ENCODE measurements at regions not wholly inside any gene's neighbourhood (a gene's known extent, or its start where the extent isn't known, plus 50 kb on each side); places are given as distances from the start of the nearest gene placed in this dataset.

DNA sequence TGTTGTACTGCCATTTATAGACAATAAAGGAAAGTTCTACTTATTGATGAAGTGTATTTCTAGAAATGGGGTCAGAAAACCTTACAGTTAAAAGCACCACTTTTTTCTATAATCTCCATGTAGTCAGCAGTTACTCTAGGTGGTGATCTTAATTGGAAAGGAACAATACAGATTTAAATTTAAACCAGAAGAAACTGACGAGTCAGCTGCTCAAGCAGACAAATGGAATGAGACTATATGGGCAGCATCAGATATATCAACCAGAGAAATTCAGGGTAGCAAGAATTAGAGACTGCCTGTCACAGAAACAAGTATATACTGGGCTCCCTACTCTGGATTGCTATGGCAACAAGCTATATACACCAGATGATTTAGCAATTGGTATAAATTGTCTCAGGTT, 99.6 kb upstream of the SCG2 start:
- Histone ChIP-seq H3K27me3 (ENCODE audit: low read length) (no peaks in the 10 kb centered on the region), H3K79me2 (ENCODE audit: low read length) (no peaks in the 10 kb centered on the region), H2AFZ (ENCODE audit: low read length) (no peak overlapping the region), H3K4me3 (ENCODE audit: low read length) (no peak overlapping the region), H3K9me2 (replicated peaks; ENCODE audit: insufficient read depth, low read length) (no peaks in the 10 kb centered on the region), H3K36me3 (ENCODE audit: insufficient read depth, low read length) (no peaks in the 10 kb centered on the region), H3K4me2 (ENCODE audit: low read depth, low read length, poor library complexity, severe bottlenecking) (no peak overlapping the region), H3K27ac (ENCODE audit: low read length) (no peak overlapping the region), H3K4me1 (ENCODE audit: low read length) (no peaks in the 10 kb centered on the region), H3K9ac (ENCODE audit: low read length) (no peak overlapping the region), H4K20me1 (ENCODE audit: insufficient read depth, low read depth, low read length) (no peaks in the 10 kb centered on the region), H3K9me3 (ENCODE audit: low read length) (no peaks in the 10 kb centered on the region)
- DNase-seq, result no peak

DNA sequence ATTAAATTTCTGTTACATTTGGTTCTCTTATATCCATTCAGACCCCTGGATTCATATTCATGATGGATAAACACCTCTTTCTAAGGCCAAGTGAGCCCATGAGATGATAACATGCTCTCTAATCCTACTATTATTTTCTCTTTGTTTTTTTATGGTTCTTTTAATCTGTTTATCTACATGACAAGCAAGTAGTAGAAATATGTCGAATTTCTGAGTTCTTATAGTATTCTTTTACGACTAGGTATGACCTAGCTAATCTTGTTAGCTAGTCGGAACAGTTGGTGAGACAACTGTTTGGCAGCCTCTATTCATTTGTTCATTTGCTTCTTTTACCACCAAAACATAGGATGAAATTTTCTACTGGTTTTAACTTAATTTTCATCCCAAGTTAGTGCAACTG, 98.1 kb upstream of the SCG2 start:
- Histone ChIP-seq H4K20me1 (ENCODE audit: insufficient read depth, low read depth, low read length) (no peaks in the 10 kb centered on the region), H3K9ac (ENCODE audit: low read length) (no peak overlapping the region), H3K4me3 (ENCODE audit: low read length) (no peak overlapping the region), H3K9me3 (ENCODE audit: low read length) (no peaks in the 10 kb centered on the region), H3K27ac (ENCODE audit: low read length) (no peak overlapping the region), H3K4me2 (ENCODE audit: low read depth, low read length, poor library complexity, severe bottlenecking) (no peak overlapping the region), H3K9me2 (replicated peaks; ENCODE audit: insufficient read depth, low read length) (no peaks in the 10 kb centered on the region), H3K36me3 (ENCODE audit: insufficient read depth, low read length) (no peaks in the 10 kb centered on the region), H2AFZ (ENCODE audit: low read length) (no peak overlapping the region), H3K79me2 (ENCODE audit: low read length) (no peaks in the 10 kb centered on the region), H3K4me1 (ENCODE audit: low read length) (no peaks in the 10 kb centered on the region), H3K27me3 (ENCODE audit: low read length) (no peaks in the 10 kb centered on the region)
- no peak for DNase-seq

DNA sequence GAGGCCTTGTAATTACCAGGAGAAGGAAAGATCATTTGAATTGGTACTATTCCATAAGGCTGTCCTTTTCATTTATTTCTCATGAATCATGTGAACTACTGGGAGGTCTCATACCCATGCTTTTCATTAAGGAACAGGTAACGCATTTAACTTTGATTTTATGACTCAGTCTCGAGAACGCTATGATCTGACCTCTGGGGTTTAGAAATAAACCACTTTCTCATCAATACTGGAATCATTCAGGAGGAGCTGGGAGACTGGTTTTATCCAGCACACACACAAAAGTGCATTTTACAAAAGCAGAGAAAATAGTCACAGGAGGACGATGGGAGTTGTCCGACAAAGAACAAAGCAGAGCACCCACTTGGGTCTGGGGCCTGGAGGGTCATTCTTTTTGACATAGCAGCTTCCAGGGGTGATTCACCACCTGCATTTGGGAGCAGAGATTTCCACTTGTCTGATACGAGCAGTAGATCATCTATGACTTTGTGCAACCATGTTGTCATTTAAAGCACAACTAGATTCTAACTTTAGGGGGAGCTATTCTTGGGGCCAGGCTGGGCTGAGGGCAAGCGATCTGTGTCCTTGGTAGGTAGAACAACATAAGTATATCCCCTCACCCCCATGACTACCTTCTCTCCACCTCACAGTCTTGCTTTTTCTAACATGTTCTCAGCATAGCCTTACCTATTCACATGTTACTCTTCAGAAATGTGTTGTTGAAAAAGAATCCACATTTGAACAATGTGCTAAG, 95.9 kb upstream of the SCG2 start:
- Histone ChIP-seq H4K20me1 (ENCODE audit: insufficient read depth, low read depth, low read length) (no peaks in the 10 kb centered on the region), H3K27ac (ENCODE audit: low read length) (no peak overlapping the region), H3K9me2 (replicated peaks; ENCODE audit: insufficient read depth, low read length) (no peaks in the 10 kb centered on the region), H3K36me3 (ENCODE audit: insufficient read depth, low read length) (no peaks in the 10 kb centered on the region), H3K79me2 (ENCODE audit: low read length) (no peaks in the 10 kb centered on the region), H3K4me3 (ENCODE audit: low read length) (no peak overlapping the region), H3K9ac (ENCODE audit: low read length) (no peak overlapping the region), H3K9me3 (ENCODE audit: low read length) (no peaks in the 10 kb centered on the region), H3K4me2 (ENCODE audit: low read depth, low read length, poor library complexity, severe bottlenecking) (no peak overlapping the region), H3K4me1 (ENCODE audit: low read length) (no peaks in the 10 kb centered on the region), H2AFZ (ENCODE audit: low read length) (no peak overlapping the region), H3K27me3 (ENCODE audit: low read length) (no peaks in the 10 kb centered on the region)
- no peak for DNase-seq

DNA sequence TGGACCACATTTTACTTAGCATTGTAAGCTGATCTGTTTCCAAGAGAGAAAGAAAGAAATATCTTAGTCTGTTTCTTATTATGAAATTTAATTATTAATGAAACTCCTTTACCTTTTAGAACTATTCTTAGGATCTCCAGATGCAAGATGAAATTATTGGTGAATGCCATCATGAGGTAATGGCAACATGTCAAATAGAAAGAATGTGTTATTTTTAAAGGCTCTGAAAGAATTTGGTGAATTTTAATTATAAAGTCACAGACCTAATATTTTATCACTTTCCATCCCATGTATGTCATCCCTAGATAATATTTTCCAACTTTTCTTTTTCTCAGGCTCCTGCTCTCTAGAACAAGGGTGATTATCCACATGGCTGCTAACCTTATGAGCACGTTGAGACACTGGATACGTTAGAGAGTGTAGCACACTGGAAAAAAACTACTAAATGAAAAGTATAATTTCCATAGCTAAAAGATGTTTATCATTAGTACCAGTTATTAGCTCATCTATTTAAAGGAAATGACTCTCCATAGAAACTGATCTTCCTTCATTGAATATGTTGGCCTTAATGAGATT, 95.2 kb upstream of the SCG2 start:
- H3K9me2 ChIP-seq (replicated peaks; ENCODE audit: insufficient read depth, low read length), result no peaks in the 10 kb centered on the region
- no peak overlapping the region for H3K4me2 ChIP-seq (ENCODE audit: low read depth, low read length, poor library complexity, severe bottlenecking)
- no peaks in the 10 kb centered on the region for H4K20me1 ChIP-seq (ENCODE audit: insufficient read depth, low read depth, low read length)
- no peak overlapping the region for H3K4me3 ChIP-seq (ENCODE audit: low read length)
- no peak overlapping the region for H2AFZ ChIP-seq (ENCODE audit: low read length)
- no peak for DNase-seq
- H3K27me3 ChIP-seq (ENCODE audit: low read length), result no peaks in the 10 kb centered on the region
- H3K9ac ChIP-seq (ENCODE audit: low read length), result no peak overlapping the region
- no peaks in the 10 kb centered on the region for H3K79me2 ChIP-seq (ENCODE audit: low read length)
- H3K4me1 ChIP-seq (ENCODE audit: low read length), result no peaks in the 10 kb centered on the region
- H3K36me3 ChIP-seq (ENCODE audit: insufficient read depth, low read length), result no peaks in the 10 kb centered on the region
- no peak overlapping the region for H3K27ac ChIP-seq (ENCODE audit: low read length)
- no peaks in the 10 kb centered on the region for H3K9me3 ChIP-seq (ENCODE audit: low read length)

DNA sequence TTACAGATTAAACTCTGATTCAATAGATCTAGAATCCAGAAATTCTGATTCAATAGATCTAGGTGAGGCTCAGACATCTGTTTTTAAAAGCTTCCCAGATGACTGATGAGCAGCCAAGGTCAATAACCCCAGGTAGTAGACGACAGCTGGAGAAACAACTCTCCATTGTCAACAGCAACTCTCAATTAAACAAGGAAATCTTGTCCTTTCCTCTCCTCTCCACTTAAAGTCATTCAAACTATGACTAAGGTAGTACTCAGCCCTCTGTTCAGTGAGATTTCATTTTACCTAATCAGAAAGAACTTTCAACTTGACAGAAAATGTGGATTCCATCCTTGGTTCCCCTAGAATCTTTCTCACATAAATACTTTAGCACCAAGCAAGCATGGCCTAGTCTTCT, 94.6 kb upstream of the SCG2 start:
- Histone ChIP-seq H3K36me3 (ENCODE audit: insufficient read depth, low read length) (no peaks in the 10 kb centered on the region), H3K4me2 (ENCODE audit: low read depth, low read length, poor library complexity, severe bottlenecking) (no peak overlapping the region), H4K20me1 (ENCODE audit: insufficient read depth, low read depth, low read length) (no peaks in the 10 kb centered on the region), H3K4me3 (ENCODE audit: low read length) (no peak overlapping the region), H3K27me3 (ENCODE audit: low read length) (no peaks in the 10 kb centered on the region), H3K9me2 (replicated peaks; ENCODE audit: insufficient read depth, low read length) (no peaks in the 10 kb centered on the region), H3K4me1 (ENCODE audit: low read length) (no peaks in the 10 kb centered on the region), H2AFZ (ENCODE audit: low read length) (no peak overlapping the region), H3K27ac (ENCODE audit: low read length) (no peak overlapping the region), H3K9me3 (ENCODE audit: low read length) (no peaks in the 10 kb centered on the region), H3K9ac (ENCODE audit: low read length) (no peak overlapping the region), H3K79me2 (ENCODE audit: low read length) (no peaks in the 10 kb centered on the region)
- DNase-seq, result no peak

DNA sequence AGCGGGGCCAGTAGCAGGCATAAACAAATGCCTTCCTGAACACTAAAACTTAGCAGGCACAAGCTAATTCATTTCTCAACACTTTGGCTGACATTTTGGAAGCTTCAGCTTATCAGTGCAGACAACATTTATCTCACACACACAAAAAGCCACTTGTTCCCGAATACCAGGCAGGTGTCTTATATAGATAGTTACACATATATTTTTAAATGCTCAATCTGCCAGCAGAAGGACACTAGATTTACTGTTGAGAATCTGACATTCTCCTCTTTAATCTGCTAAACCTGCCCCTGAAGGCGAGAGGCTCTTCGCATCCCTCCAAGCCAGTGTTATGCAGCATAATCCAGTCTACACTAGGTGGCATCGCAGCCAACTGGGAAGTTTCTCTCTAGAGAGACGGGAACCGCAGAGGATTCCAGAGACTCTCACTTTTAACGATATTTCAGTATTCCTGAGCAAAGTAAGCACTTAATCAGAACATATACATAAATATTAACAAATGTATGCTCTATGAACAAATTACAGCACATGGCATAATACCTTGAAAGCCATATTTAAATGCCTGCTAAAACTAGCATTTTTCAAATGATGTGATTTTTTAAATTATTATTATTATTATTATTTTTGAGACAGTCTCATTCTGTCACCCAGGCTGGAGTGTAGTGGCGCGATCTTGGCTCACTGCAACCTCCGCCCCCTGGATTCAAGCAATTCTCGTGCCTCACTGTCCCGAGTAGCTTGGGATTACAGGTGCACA, 90.2 kb upstream of the SCG2 start:
- no peak for DNase-seq
- Histone ChIP-seq H3K9me3 (ENCODE audit: low read length) (no peaks in the 10 kb centered on the region), H3K27ac (ENCODE audit: low read length) (no peak overlapping the region), H3K9ac (ENCODE audit: low read length) (no peak overlapping the region), H2AFZ (ENCODE audit: low read length) (no peak overlapping the region), H3K79me2 (ENCODE audit: low read length) (no peaks in the 10 kb centered on the region), H3K4me1 (ENCODE audit: low read length) (no peaks in the 10 kb centered on the region), H3K36me3 (ENCODE audit: insufficient read depth, low read length) (no peaks in the 10 kb centered on the region), H4K20me1 (ENCODE audit: insufficient read depth, low read depth, low read length) (no peaks in the 10 kb centered on the region), H3K4me2 (ENCODE audit: low read depth, low read length, poor library complexity, severe bottlenecking) (no peak overlapping the region), H3K4me3 (ENCODE audit: low read length) (no peak overlapping the region), H3K27me3 (ENCODE audit: low read length) (no peaks in the 10 kb centered on the region), H3K9me2 (replicated peaks; ENCODE audit: insufficient read depth, low read length) (no peaks in the 10 kb centered on the region)

DNA sequence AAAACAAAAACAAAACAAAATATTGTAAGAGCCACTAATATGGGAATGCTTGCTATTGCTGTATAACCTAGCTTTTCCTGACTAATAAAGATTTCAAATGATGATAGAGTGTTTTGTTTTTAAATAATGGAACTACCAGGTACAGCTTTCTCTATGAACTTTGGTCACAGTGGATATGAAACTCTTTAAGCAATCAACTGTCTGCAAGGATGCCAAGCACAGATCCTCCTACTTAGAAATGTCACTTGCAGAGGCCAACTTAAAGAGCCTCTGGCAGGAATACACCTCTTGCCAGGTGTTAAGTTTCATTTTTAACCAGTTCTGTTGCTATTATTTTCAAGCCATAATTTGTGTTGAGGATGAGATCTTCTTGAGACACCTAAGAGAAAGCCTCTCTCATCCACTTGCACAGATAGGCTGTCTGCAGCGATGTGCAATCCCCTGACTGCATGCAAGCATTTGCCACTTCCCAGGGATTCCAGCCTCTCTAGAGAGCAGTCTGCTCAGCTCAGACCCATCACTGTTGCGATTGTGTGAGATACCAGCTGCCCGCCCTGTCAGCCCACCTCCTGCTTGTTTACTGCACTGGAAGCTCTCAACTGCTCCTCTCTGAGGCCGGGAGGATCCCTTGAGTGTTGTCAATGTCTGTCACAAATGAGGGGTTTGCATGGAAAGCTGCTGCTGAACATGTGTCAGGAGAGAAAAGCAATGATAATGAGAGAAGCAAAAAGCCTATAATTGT, 86.1 kb upstream of the SCG2 start:
- Histone ChIP-seq H4K20me1 (ENCODE audit: insufficient read depth, low read depth, low read length) (no peaks in the 10 kb centered on the region), H3K79me2 (ENCODE audit: low read length) (no peaks in the 10 kb centered on the region), H3K27me3 (ENCODE audit: low read length) (no peaks in the 10 kb centered on the region), H2AFZ (ENCODE audit: low read length) (no peak overlapping the region), H3K9me2 (replicated peaks; ENCODE audit: insufficient read depth, low read length) (no peaks in the 10 kb centered on the region), H3K4me1 (ENCODE audit: low read length) (no peaks in the 10 kb centered on the region), H3K4me3 (ENCODE audit: low read length) (no peak overlapping the region), H3K9me3 (ENCODE audit: low read length) (no peaks in the 10 kb centered on the region), H3K9ac (ENCODE audit: low read length) (no peak overlapping the region), H3K36me3 (ENCODE audit: insufficient read depth, low read length) (no peaks in the 10 kb centered on the region), H3K4me2 (ENCODE audit: low read depth, low read length, poor library complexity, severe bottlenecking) (no peak overlapping the region), H3K27ac (ENCODE audit: low read length) (no peak overlapping the region)
- no peak for DNase-seq

DNA sequence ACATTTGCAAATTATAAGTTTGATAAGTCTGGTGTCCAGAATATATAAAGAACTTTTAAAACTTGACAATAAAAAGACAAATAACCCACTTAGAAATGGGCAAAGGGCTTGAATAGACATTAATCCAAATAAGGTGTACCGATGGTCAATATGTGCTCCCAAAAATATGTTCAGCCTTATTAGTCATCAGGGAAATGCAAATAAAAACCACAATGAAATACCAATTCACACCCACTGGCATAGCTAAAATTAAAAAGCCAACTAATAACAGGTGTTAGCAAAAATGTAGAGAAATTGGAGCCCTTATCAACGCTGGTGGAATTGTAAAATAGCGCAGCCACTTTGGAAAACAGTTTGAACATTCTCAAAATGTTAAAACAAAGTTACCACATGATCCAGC, 79.0 kb upstream of the SCG2 start:
- no peak overlapping the region for H3K9ac ChIP-seq (ENCODE audit: low read length)
- no peak overlapping the region for H3K27ac ChIP-seq (ENCODE audit: low read length)
- no peaks in the 10 kb centered on the region for H3K79me2 ChIP-seq (ENCODE audit: low read length)
- H3K4me1 ChIP-seq (ENCODE audit: low read length), result peaks cover 4% of the 10 kb centered on the region
- H3K4me3 ChIP-seq (ENCODE audit: low read length), result no peak overlapping the region
- no peaks in the 10 kb centered on the region for H3K9me3 ChIP-seq (ENCODE audit: low read length)
- H3K36me3 ChIP-seq (ENCODE audit: insufficient read depth, low read length), result no peaks in the 10 kb centered on the region
- H3K9me2 ChIP-seq (replicated peaks; ENCODE audit: insufficient read depth, low read length), result no peaks in the 10 kb centered on the region
- H3K4me2 ChIP-seq (ENCODE audit: low read depth, low read length, poor library complexity, severe bottlenecking), result no peak overlapping the region
- H2AFZ ChIP-seq (ENCODE audit: low read length), result no peak overlapping the region
- H3K27me3 ChIP-seq (ENCODE audit: low read length), result no peaks in the 10 kb centered on the region
- no peak for DNase-seq
- H4K20me1 ChIP-seq (ENCODE audit: insufficient read depth, low read depth, low read length), result no peaks in the 10 kb centered on the region

All from Karpas-422 (cell line).